HepG2 (cell line): ENCODE measurements at regions not wholly inside any gene's neighbourhood (a gene's known extent, or its start where the extent isn't known, plus 50 kb on each side); places are given as distances from the start of the nearest gene placed in this dataset.

Source experiments
- ATAC-seq: fragments of 200-7000 bp; cut with Tn5 transposase; 3 replicates; pipeline ENCODE4 v1.9.1; 2020; ENCODE audit warnings: mild to moderate bottlenecking, moderate library complexity
- BruUV-seq: library from RNA; stranded (reverse); fragments of 400-500 nt; replicated peaks from 2 replicates; lab custom pipeline; 2021; lab: Mats Ljungman, UMichigan
- CTCF ChIA-PET: fragments of 300-600 bp; formaldehyde crosslinking; extraction: SDS; loops from one replicate; lab custom pipeline; 2021; ENCODE audit warnings: low total read pairs, inconsistent platforms, low intra/inter-chr PET ratio; lab: Yijun Ruan, JAX
- POLR2A ChIA-PET: fragments of 350-600 bp; sonication (Branson Sonifier 250); formaldehyde crosslinking; loops from one replicate; lab custom pipeline; 2020; ENCODE audit warnings: antibody characterized with exemption, inconsistent platforms; lab: Yijun Ruan, JAX
- DNase-seq: peaks from one replicate; pipeline ENCODE4 v3.0.0-alpha.2; 2015; ENCODE audit warnings: low spot score
- FAIRE-seq: peaks from 3 replicates; lab custom pipeline; 2011; peaks lifted over from hg19 to GRCh38; lab: Jason Lieb, UNC
- H2AFZ ChIP-seq: one replicate; pipeline ENCODE4 v1.6.1; 2011; ENCODE audit warnings: low read length, inconsistent platforms
- H3K27ac ChIP-seq: fragments of 300-600 bp; 3 replicates; pipeline ENCODE4 v1.8.0; 2011; ENCODE audit warnings: mixed run types, mild to moderate bottlenecking, mixed read lengths, low read length, inconsistent platforms; ENCODE audit not compliant: insufficient read depth; ENCODE audit errors: extremely low read length
- H3K27me3 ChIP-seq, 2 experiments: fragments of 200-600 bp in 1 of 2; 2 replicates in 1 of 2; 3 replicates in 1 of 2; pipeline versions ENCODE4 v1.6.0 to v1.8.0; 2011; ENCODE audit warnings: low read length in 2 of 2, mild to moderate bottlenecking in 2 of 2, moderate library complexity in 2 of 2, inconsistent platforms in 1 of 2; ENCODE audit not compliant: insufficient read depth in 2 of 2, control insufficient read depth in 1 of 2
- H3K36me3 ChIP-seq, 2 experiments: fragments of 200-600 bp in 1 of 2; replicated peaks in 1 of 2; 2 replicates in 1 of 2; 3 replicates in 1 of 2; pipeline versions ENCODE4 v1.5.1 to v1.8.0; 2011; ENCODE audit warnings: low read length in 2 of 2, inconsistent platforms in 1 of 2; ENCODE audit not compliant: insufficient read depth in 2 of 2, control insufficient read depth in 1 of 2
- H3K4me1 ChIP-seq: 2 replicates; pipeline ENCODE4 v1.5.1; 2012; ENCODE audit warnings: low read length, inconsistent platforms; ENCODE audit not compliant: insufficient read depth
- H3K4me2 ChIP-seq: 2 replicates; pipeline ENCODE4 v1.6.0; 2011; ENCODE audit warnings: low read depth, low read length, inconsistent platforms
- H3K4me3 ChIP-seq, 3 experiments: fragments of 200-600 bp in 1 of 3; sonication (generic), shearing (Covaris generic) in 1 of 3; replicated peaks in 1 of 3; 2 replicates each; pipeline ENCODE4 v1.5.1; 2011 to 2016; ENCODE audit warnings: low read length in 3 of 3, inconsistent platforms in 2 of 3, low read depth in 2 of 3, mild to moderate bottlenecking in 2 of 3, control low read depth in 1 of 3, mixed read lengths in 1 of 3; ENCODE audit not compliant: insufficient read depth in 1 of 3
- H3K79me2 ChIP-seq: one replicate; pipeline ENCODE4 v1.6.1; 2011; ENCODE audit warnings: low read length, inconsistent platforms; ENCODE audit not compliant: insufficient read depth
- H3K9ac ChIP-seq: 2 replicates; pipeline ENCODE4 v1.6.0; 2011; ENCODE audit warnings: mild to moderate bottlenecking, low read depth, low read length, inconsistent platforms; ENCODE audit not compliant: insufficient read depth
- H3K9me3 ChIP-seq: 2 replicates; pipeline ENCODE4 v1.5.1; 2012; ENCODE audit warnings: mild to moderate bottlenecking, low read length
- H4K20me1 ChIP-seq: 2 replicates; pipeline ENCODE4 v1.6.0; 2011; ENCODE audit warnings: inconsistent platforms, mild to moderate bottlenecking, low read length, moderate library complexity; ENCODE audit not compliant: insufficient read depth
- DNMT3B ChIP-seq: conservative IDR thresholded peaks from 2 replicates; pipeline ENCODE4 v1.6.1; 2016; ENCODE audit warnings: missing biosample characterization, control low read depth
- MXI1 ChIP-seq: IDR thresholded peaks from 3 replicates; pipeline ENCODE4 v1.6.1; 2012; ENCODE audit warnings: low read depth, low read length, inconsistent platforms, borderline replicate concordance
- PHF5A ChIP-seq: IDR thresholded peaks from one replicate; pipeline ENCODE4 v1.6.1; 2018; ENCODE audit warnings: low read depth, missing genetic modification reagents; ENCODE audit not compliant: unreplicated experiment
- PLRG1 ChIP-seq: fragments of 450-650 bp; conservative IDR thresholded peaks from 2 replicates; pipeline ENCODE4 v1.6.1; 2016
- RAD21 ChIP-seq: fragments of 450-650 bp; formaldehyde crosslinking; IDR thresholded peaks from 2 replicates; pipeline ENCODE4 v1.5.0; 2020; ENCODE audit warnings: mild to moderate bottlenecking
- SP140L ChIP-seq: sonication (generic); formaldehyde crosslinking; IDR thresholded peaks from 2 replicates; pipeline ENCODE4 v1.4.0; 2020; ENCODE audit warnings: missing genetic modification reagents, borderline replicate concordance
- TAF1 ChIP-seq: sonication (generic); formaldehyde crosslinking; IDR thresholded peaks from 2 replicates; pipeline ENCODE4 v1.4.0; 2020; ENCODE audit warnings: missing genetic modification reagents
- ZBTB1 ChIP-seq: sonication (generic); formaldehyde crosslinking; IDR thresholded peaks from 2 replicates; pipeline ENCODE4 v1.4.0; 2020; ENCODE audit warnings: missing genetic modification reagents, borderline replicate concordance
- ZSCAN22 ChIP-seq: sonication (generic); formaldehyde crosslinking; IDR thresholded peaks from 2 replicates; pipeline ENCODE4 v1.4.0; 2020; ENCODE audit warnings: mild to moderate bottlenecking, missing genetic modification reagents
- ZSCAN30 ChIP-seq: sonication (generic); formaldehyde crosslinking; IDR thresholded peaks from 2 replicates; pipeline ENCODE4 v1.5.0; 2020; ENCODE audit warnings: mild to moderate bottlenecking, missing genetic modification reagents
- WGBS: methylation state at CpG from one replicate; pipeline ENCODE4 v1.1.6; 2017; ENCODE audit warnings: low lambda C conversion rate; 5-methylcytosine and 5-hydroxymethylcytosine counted together
- in situ Hi-C: cut with HindIII; loops from 2 replicates; pipeline ENCODE4 v1.10.0; 2017; ENCODE audit warnings: low pct_unique_long_range_greater_than_20kb; ENCODE audit not compliant: extremely low pct_ligation_motif_present
- intact Hi-C: fragments of 100-400 bp; cut with micrococcal nuclease; formaldehyde crosslinking; loops from one replicate; pipeline ENCODE4 v1.10.0; 2022; ENCODE audit not compliant: unreplicated experiment
- TF ChIP-seq, protein P1 (sequence below): IDR thresholded peaks from 2 replicates; pipeline ENCODE4 v1.6.1; 2012; ENCODE audit warnings: low read depth, low read length, improper control_type of control experiment
- TF ChIP-seq, protein P2 (sequence below): sonication (generic); formaldehyde crosslinking; IDR thresholded peaks from 2 replicates; pipeline ENCODE4 v1.4.0; 2020; ENCODE audit warnings: missing genetic modification reagents, borderline replicate concordance
- TF ChIP-seq, protein P3 (sequence below): IDR thresholded peaks from 2 replicates; pipeline ENCODE4 v1.6.1; 2016; ENCODE audit warnings: control low read depth

DNA sequence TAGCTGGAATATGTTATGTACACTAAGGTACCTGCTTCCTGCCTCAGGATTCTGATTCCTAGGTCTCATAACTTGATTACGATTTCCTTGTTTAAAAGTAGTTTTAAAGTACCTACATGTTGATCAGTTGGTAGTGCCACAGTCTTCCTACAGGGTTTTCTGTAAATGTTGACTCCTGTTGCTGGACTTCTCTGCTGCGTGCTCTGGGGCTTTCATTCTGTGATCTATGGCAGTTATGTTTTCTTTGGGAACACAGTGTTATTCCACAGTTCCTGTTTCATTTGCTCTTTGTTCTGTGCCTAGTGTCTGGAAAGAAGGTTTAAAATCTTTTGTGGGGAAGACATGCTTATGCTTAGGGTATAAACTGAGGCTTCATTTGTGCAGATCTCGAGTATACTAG is 343.5 kb downstream of the PLK2 start:
- Histone ChIP-seq H3K4me1 (0 out of 2 replicates have a peak, but pooled peaks cover 7% of the 10 kb centered on the region), H4K20me1 (no peaks in the 10 kb centered on the region), H3K4me3 (no peak overlapping the region), H3K36me3 (no peaks in the 10 kb centered on the region), H3K79me2 (no peaks in the 10 kb centered on the region), H2AFZ (no peak overlapping the region), H3K9me3 (no peaks in the 10 kb centered on the region), H3K9ac (no peak overlapping the region), H3K4me2 (no peak overlapping the region), H3K27ac (no peak overlapping the region), H3K27me3 (no peaks in the 10 kb centered on the region; a peak in 1 of 5 replicates)
- in situ Hi-C loops = no loop called here
- CTCF ChIA-PET = no interaction called here
- TF ChIP-seq MXI1 (no peak), ZSCAN30 (CRISPR knock-in tag) (no peak), TAF1 (CRISPR knock-in tag) (no peak)
- 0% methylated on average over 3 of the region's 3 CpGs for WGBS
- no TSS peak for BruUV-seq
- intact Hi-C loops = no loop called here
- ATAC-seq (no peak), FAIRE-seq (no peak), DNase-seq (no peak)
- POLR2A ChIA-PET = no interaction called here

DNA sequence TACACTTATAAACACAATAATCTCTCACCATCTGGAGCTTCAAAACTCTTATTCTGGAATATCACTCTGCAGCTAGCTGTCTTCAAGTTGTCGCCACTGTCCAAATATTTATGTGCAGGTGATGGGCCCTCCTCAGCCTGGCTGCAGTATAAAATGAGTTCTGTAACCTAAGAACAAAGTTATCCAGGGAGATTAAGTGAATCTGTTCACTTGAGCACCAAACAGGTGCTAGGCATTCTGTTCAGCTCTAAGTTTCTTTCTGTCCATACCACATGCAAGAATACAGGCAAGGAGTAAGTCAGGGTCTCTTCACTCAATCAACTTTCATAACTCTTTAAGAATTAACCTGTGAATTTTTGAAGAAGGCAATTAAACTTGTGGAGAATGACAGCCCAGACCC is 344.1 kb downstream of the PLK2 start:
- intact Hi-C loops (no loop called here), in situ Hi-C loops (no loop called here)
- ChIA-PET CTCF (no interaction called here), POLR2A (no interaction called here)
- Histone ChIP-seq H3K4me2 (no peak overlapping the region), H3K9me3 (no peaks in the 10 kb centered on the region), H4K20me1 (no peaks in the 10 kb centered on the region), H3K9ac (no peak overlapping the region), H3K27me3 (no peaks in the 10 kb centered on the region; a peak in 1 of 5 replicates), H3K79me2 (no peaks in the 10 kb centered on the region), H3K4me1 (0 out of 2 replicates have a peak, but pooled peaks cover 7% of the 10 kb centered on the region), H3K27ac (no peak overlapping the region), H3K36me3 (no peaks in the 10 kb centered on the region), H3K4me3 (no peak overlapping the region), H2AFZ (no peak overlapping the region)
- FAIRE-seq (no peak), DNase-seq (no peak), ATAC-seq (no peak)
- 0% methylated on average over 1 of the region's 1 CpG for whole genome bisulfite sequencing
- no TSS peak for BruUV-seq
- no peak for TF ChIP-seq ZSCAN22
- TF ChIP-seq, protein P1, sequence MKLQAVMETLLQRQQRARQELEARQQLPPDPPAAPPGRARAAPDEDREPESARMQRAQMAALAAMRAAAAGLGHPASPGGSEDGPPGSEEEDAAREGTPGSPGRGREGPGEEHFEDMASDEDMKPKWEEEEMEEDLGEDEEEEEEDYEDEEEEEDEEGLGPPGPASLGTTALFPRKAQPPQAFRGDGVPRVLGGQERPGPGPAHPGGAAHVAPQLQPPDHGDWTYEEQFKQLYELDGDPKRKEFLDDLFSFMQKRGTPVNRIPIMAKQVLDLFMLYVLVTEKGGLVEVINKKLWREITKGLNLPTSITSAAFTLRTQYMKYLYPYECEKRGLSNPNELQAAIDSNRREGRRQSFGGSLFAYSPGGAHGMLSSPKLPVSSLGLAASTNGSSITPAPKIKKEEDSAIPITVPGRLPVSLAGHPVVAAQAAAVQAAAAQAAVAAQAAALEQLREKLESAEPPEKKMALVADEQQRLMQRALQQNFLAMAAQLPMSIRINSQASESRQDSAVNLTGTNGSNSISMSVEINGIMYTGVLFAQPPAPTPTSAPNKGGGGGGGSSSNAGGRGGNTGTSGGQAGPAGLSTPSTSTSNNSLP = no peak
- TF ChIP-seq, protein P2, sequence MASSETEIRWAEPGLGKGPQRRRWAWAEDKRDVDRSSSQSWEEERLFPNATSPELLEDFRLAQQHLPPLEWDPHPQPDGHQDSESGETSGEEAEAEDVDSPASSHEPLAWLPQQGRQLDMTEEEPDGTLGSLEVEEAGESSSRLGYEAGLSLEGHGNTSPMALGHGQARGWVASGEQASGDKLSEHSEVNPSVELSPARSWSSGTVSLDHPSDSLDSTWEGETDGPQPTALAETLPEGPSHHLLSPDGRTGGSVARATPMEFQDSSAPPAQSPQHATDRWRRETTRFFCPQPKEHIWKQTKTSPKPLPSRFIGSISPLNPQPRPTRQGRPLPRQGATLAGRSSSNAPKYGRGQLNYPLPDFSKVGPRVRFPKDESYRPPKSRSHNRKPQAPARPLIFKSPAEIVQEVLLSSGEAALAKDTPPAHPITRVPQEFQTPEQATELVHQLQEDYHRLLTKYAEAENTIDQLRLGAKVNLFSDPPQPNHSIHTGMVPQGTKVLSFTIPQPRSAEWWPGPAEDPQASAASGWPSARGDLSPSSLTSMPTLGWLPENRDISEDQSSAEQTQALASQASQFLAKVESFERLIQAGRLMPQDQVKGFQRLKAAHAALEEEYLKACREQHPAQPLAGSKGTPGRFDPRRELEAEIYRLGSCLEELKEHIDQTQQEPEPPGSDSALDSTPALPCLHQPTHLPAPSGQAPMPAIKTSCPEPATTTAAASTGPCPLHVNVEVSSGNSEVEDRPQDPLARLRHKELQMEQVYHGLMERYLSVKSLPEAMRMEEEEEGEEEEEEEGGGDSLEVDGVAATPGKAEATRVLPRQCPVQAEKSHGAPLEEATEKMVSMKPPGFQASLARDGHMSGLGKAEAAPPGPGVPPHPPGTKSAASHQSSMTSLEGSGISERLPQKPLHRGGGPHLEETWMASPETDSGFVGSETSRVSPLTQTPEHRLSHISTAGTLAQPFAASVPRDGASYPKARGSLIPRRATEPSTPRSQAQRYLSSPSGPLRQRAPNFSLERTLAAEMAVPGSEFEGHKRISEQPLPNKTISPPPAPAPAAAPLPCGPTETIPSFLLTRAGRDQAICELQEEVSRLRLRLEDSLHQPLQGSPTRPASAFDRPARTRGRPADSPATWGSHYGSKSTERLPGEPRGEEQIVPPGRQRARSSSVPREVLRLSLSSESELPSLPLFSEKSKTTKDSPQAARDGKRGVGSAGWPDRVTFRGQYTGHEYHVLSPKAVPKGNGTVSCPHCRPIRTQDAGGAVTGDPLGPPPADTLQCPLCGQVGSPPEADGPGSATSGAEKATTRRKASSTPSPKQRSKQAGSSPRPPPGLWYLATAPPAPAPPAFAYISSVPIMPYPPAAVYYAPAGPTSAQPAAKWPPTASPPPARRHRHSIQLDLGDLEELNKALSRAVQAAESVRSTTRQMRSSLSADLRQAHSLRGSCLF = no peak
- TF ChIP-seq, protein P3, sequence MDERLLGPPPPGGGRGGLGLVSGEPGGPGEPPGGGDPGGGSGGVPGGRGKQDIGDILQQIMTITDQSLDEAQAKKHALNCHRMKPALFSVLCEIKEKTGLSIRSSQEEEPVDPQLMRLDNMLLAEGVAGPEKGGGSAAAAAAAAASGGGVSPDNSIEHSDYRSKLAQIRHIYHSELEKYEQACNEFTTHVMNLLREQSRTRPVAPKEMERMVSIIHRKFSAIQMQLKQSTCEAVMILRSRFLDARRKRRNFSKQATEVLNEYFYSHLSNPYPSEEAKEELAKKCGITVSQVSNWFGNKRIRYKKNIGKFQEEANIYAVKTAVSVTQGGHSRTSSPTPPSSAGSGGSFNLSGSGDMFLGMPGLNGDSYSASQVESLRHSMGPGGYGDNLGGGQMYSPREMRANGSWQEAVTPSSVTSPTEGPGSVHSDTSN (CRISPR knock-in tag) = no peak
- no peak for TF ChIP-seq ZBTB1 (CRISPR knock-in tag)
- no peak for TF ChIP-seq PHF5A (CRISPR knock-in tag)
- TF ChIP-seq DNMT3B (CRISPR knock-in tag) = no peak
- TF ChIP-seq PLRG1 = no peak
- TF ChIP-seq RAD21 = no peak
- TF ChIP-seq SP140L (CRISPR knock-in tag) = no peak
